HCT116 (cell line): ENCODE measurements at regions not wholly inside any gene's neighbourhood (a gene's known extent, or its start where the extent isn't known, plus 50 kb on each side); places are given as distances from the start of the nearest gene placed in this dataset.
"Not testable (repeated sequence)": the region's sequence is repeated elsewhere in the genome, so short reads cannot be mapped to it uniquely, and the experiment has no call there.

Source experiments
- ATAC-seq: fragments of 200-7000 bp; cut with Tn5 transposase; 2 replicates; pipeline ENCODE4 v1.9.1; 2020; ENCODE audit warnings: mild to moderate bottlenecking, moderate library complexity
- BruUV-seq: library from RNA; stranded (reverse); fragments of 400-500 nt; replicated peaks from 2 replicates; lab custom pipeline; 2021; lab: Mats Ljungman, UMichigan
- CTCF ChIA-PET: fragments of 300-600 bp; sonication (Branson Sonifier 250); formaldehyde crosslinking; loops from one replicate; lab custom pipeline; 2021; ENCODE audit warnings: antibody characterized with exemption; lab: Charles Lee
- POLR2A ChIA-PET: fragments of 300-600, 350-600 bp; sonication (Branson Sonifier 250); formaldehyde crosslinking; loops from one replicate; lab custom pipeline; 2021; ENCODE audit warnings: antibody characterized with exemption; lab: Charles Lee
- RAD21 ChIA-PET, 2 experiments: fragments of 300-600 bp; sonication (Branson Sonifier 250); formaldehyde crosslinking; loops; one replicate each; lab custom pipeline; 2023; ENCODE audit warnings: low total read pairs in 2 of 2; ENCODE audit not compliant: uncharacterized antibody in 2 of 2, unreplicated experiment in 2 of 2, low non-redundant PET in 1 of 2; lab: Charles Lee
- DNase-seq: peaks from one replicate; pipeline ENCODE4 v3.0.0-alpha.2; 2010; ENCODE audit warnings: low read depth, low spot score
- H2AFZ ChIP-seq: fragments of 200-600 bp; shearing (Covaris generic), sonication (generic); 2 replicates; pipeline ENCODE4 v1.6.1; 2017; ENCODE audit warnings: low read depth, mixed run types, mixed read lengths, antibody characterized with exemption, low read length; ENCODE audit not compliant: poor library complexity, severe bottlenecking
- H3K27ac ChIP-seq: 2 replicates; pipeline ENCODE4 v1.5.1; 2012; ENCODE audit warnings: low read depth, low read length
- H3K27me3 ChIP-seq: fragments of 200-600 bp; sonication (generic); 2 replicates; pipeline ENCODE4 v1.6.1; 2016; ENCODE audit warnings: mixed run types, low read length, mixed read lengths; ENCODE audit not compliant: insufficient read depth
- H3K36me3 ChIP-seq, 2 experiments: fragments of 200-500 bp in 1 of 2; fragments of 200-600 bp in 1 of 2; sonication (Bioruptor generic) in 1 of 2; sonication (generic) in 1 of 2; 2 replicates each; pipeline versions ENCODE4 v1.5.1 to v1.6.1; 2014 to 2016; ENCODE audit warnings: low read length in 2 of 2, inconsistent platforms in 1 of 2, mixed read lengths in 1 of 2, mixed run types in 1 of 2; ENCODE audit not compliant: insufficient read depth in 2 of 2, control insufficient read depth in 1 of 2
- H3K4me1 ChIP-seq, 2 experiments: fragments of 200-600 bp in 1 of 2; sonication (generic) in 1 of 2; 2 replicates each; pipeline versions ENCODE4 v1.5.1 to v1.6.1; 2012 to 2017; ENCODE audit warnings: low read length in 2 of 2, inconsistent platforms in 1 of 2, mild to moderate bottlenecking in 1 of 2, mixed read lengths in 1 of 2, mixed run types in 1 of 2, moderate library complexity in 1 of 2; ENCODE audit not compliant: insufficient read depth in 2 of 2, control insufficient read depth in 1 of 2
- H3K4me2 ChIP-seq: fragments of 200-600 bp; sonication (generic); 2 replicates; pipeline ENCODE4 v1.6.1; 2017; ENCODE audit warnings: mixed run types, low read length, mixed read lengths
- H3K4me3 ChIP-seq, 2 experiments: fragments of 200-600 bp in 1 of 2; sonication (generic) in 1 of 2; replicated peaks in 1 of 2; 2 replicates each; pipeline ENCODE4 v1.5.1; 2011 to 2016; ENCODE audit warnings: low read length in 2 of 2, control low read depth in 1 of 2, low read depth in 1 of 2, mild to moderate bottlenecking in 1 of 2, mixed read lengths in 1 of 2, mixed run types in 1 of 2
- H3K79me2 ChIP-seq: fragments of 200-600 bp; sonication (generic); 2 replicates; pipeline ENCODE4 v1.6.1; 2017; ENCODE audit warnings: mild to moderate bottlenecking, mixed run types, low read length, moderate library complexity, mixed read lengths; ENCODE audit not compliant: insufficient read depth
- H3K9ac ChIP-seq: fragments of 200-600 bp; sonication (generic); 2 replicates; pipeline ENCODE4 v1.6.1; 2016; ENCODE audit warnings: low read length, mixed read lengths
- H3K9me2 ChIP-seq: fragments of 200-600 bp; sonication (generic), shearing (Covaris generic); 2 replicates; pipeline ENCODE4 v1.6.1; 2017; ENCODE audit warnings: mixed run types, mild to moderate bottlenecking, moderate library complexity; ENCODE audit not compliant: insufficient read depth
- H3K9me3 ChIP-seq, 2 experiments: fragments of 200-500 bp in 1 of 2; fragments of 200-600 bp in 1 of 2; sonication (Bioruptor generic) in 1 of 2; sonication (generic) in 1 of 2; 2 replicates each; pipeline ENCODE4 v1.6.1; 2014 to 2017; ENCODE audit warnings: low read length in 2 of 2, mixed read lengths in 2 of 2, inconsistent platforms in 1 of 2, low read depth in 1 of 2, mild to moderate bottlenecking in 1 of 2, mixed run types in 1 of 2, moderate library complexity in 1 of 2; ENCODE audit not compliant: control insufficient read depth in 1 of 2, insufficient read depth in 1 of 2
- H4K20me1 ChIP-seq: fragments of 200-600 bp; sonication (generic), shearing (Covaris generic); 2 replicates; pipeline ENCODE4 v1.6.1; 2017; ENCODE audit warnings: mixed run types, mild to moderate bottlenecking, moderate library complexity; ENCODE audit not compliant: insufficient read depth
- CBX3 ChIP-seq: IDR thresholded peaks from 2 replicates; pipeline ENCODE4 v1.6.1; 2012; ENCODE audit warnings: low read depth
- CEBPB ChIP-seq: IDR thresholded peaks from 2 replicates; pipeline ENCODE4 v1.6.1; 2012; ENCODE audit warnings: low read depth
- CTCF ChIP-seq, 3 experiments: fragments of 200-600 bp in 1 of 3; sonication (generic) in 1 of 3; IDR thresholded peaks in 2 of 3; conservative IDR thresholded peaks in 1 of 3; 2 replicates each; pipeline ENCODE4 v1.5.1; 2012 to 2017; ENCODE audit warnings: low read depth in 2 of 3, low read length in 2 of 3, antibody characterized with exemption in 1 of 3, borderline replicate concordance in 1 of 3, control low read depth in 1 of 3, mild to moderate bottlenecking in 1 of 3, mixed read lengths in 1 of 3, mixed run types in 1 of 3, moderate library complexity in 1 of 3; ENCODE audit not compliant: insufficient read depth in 1 of 3
- EGR1 ChIP-seq: IDR thresholded peaks from 2 replicates; pipeline ENCODE4 v1.6.1; 2012; ENCODE audit warnings: low read depth
- ELF1 ChIP-seq: IDR thresholded peaks from 2 replicates; pipeline ENCODE4 v1.6.1; 2012; ENCODE audit warnings: low read depth, borderline replicate concordance
- FOSL1 ChIP-seq: IDR thresholded peaks from 2 replicates; pipeline ENCODE4 v1.6.1; 2012; ENCODE audit warnings: low read depth
- MAX ChIP-seq: IDR thresholded peaks from 2 replicates; pipeline ENCODE4 v1.6.1; 2012
- RAD21 ChIP-seq: IDR thresholded peaks from 2 replicates; pipeline ENCODE4 v1.6.1; 2012; ENCODE audit warnings: low read depth, mild to moderate bottlenecking
- REST ChIP-seq: IDR thresholded peaks from 2 replicates; pipeline ENCODE4 v1.6.1; 2012; ENCODE audit warnings: low read depth
- SP1 ChIP-seq: IDR thresholded peaks from 2 replicates; pipeline ENCODE4 v1.6.1; 2012; ENCODE audit warnings: low read depth
- SRF ChIP-seq: IDR thresholded peaks from 2 replicates; pipeline ENCODE4 v1.6.1; 2012; ENCODE audit warnings: low read depth
- YY1 ChIP-seq: IDR thresholded peaks from 2 replicates; pipeline ENCODE4 v1.6.1; 2011; ENCODE audit warnings: low read length, low read depth, moderate library complexity, mild to moderate bottlenecking; ENCODE audit not compliant: insufficient replicate concordance; ENCODE audit errors: extremely low read depth
- ZBTB33 ChIP-seq: IDR thresholded peaks from 2 replicates; pipeline ENCODE4 v1.6.1; 2011; ENCODE audit warnings: mild to moderate bottlenecking, low read length, moderate library complexity; ENCODE audit not compliant: insufficient replicate concordance; ENCODE audit errors: extremely low read depth
- ZFX ChIP-seq: fragments of 450-650 bp; IDR thresholded peaks from 2 replicates; pipeline ENCODE4 v1.6.1; 2017
- intact Hi-C: fragments of 100-400 bp; cut with micrococcal nuclease; formaldehyde crosslinking; loops from 2 replicates; pipeline ENCODE4 v1.10.0; 2022

- CTCF ChIA-PET, H3K4me3 ChIP-seq, H4K20me1 ChIP-seq, RAD21 ChIA-PET, DNase-seq, POLR2A ChIA-PET, intact Hi-C loops, H2AFZ ChIP-seq, H3K4me1 ChIP-seq, H3K9ac ChIP-seq, H3K9me2 ChIP-seq, H3K79me2 ChIP-seq, BruUV-seq, H3K36me3 ChIP-seq, H3K27me3 ChIP-seq, H3K27ac ChIP-seq, H3K9me3 ChIP-seq, ATAC-seq, H3K4me2 ChIP-seq: not testable (repeated sequence)
These were observed 117.5 kb upstream of the INTU start for GRCh38 chr4:127515259-127515658.

GRCh38 chr4:127518046-127518445, 114.7 kb upstream of the INTU start:
- H4K20me1 ChIP-seq: no peaks in the 10 kb centered on the region
- no peaks in the 10 kb centered on the region for H3K4me1 ChIP-seq
- intact Hi-C loops: no loop called here
- CTCF ChIA-PET: no interaction called here
- no peaks in the 10 kb centered on the region for H3K9me3 ChIP-seq
- DNase-seq (no peak), ATAC-seq (no peak)
- BruUV-seq: no TSS peak
- H2AFZ ChIP-seq: no peak overlapping the region
- H3K79me2 ChIP-seq: no peaks in the 10 kb centered on the region
- no peaks in the 10 kb centered on the region for H3K27me3 ChIP-seq
- no peak overlapping the region for H3K9ac ChIP-seq
- H3K36me3 ChIP-seq: no peaks in the 10 kb centered on the region
- no peak overlapping the region for H3K4me2 ChIP-seq
- POLR2A ChIA-PET: no interaction called here
- RAD21 ChIA-PET: no interaction called here
- no peak overlapping the region for H3K27ac ChIP-seq
- no peak overlapping the region for H3K4me3 ChIP-seq
- no peaks in the 10 kb centered on the region for H3K9me2 ChIP-seq
- TF ChIP-seq SP1 (no peak), YY1 (no peak), MAX (no peak), REST (no peak), CBX3 (no peak), RAD21 (no peak), FOSL1 (no peak), EGR1 (no peak), SRF (no peak), ELF1 (no peak), CTCF (IDR thresholded peaks at IDR 0.05 in 2 of 3, conservative IDR thresholded peaks at IDR 0.05 in 1 of 3; ENCODE audit: borderline replicate concordance in 1 of 3, insufficient read depth in 1 of 3, low read depth in 2 of 3, low read length in 2 of 3) (no peak), CEBPB (no peak), ZBTB33 (no peak), ZFX (no peak)
